ENCODE measurements at regions not wholly inside any gene's neighbourhood (a gene's known extent, or its start where the extent isn't known, plus 50 kb on each side); places are given as distances from the start of the nearest gene placed in this dataset.

DNA sequence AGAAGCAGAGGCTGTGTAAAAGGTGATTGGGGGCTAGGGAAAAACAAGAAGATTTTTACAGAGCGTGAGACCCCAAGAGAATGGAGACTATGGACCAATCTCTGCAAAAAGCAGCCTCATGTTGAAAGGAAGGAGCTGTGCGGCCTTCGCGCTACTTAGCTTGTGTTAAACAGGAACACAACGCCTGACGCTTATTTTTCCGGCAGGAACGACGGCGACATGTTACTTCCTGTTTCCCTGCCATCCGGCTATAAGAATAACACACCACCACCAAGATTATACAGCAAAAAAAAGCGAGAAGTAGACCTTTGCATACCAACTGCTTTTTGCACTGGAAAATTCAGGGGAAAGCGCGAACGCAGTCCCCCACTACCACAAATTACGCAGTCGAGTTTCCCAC is 272.7 kb downstream of the FAM72C start:
- H3K27me3 ChIP-seq (ENCODE audit: insufficient read depth, poor library complexity, severe bottlenecking), result peaks cover 65% of the 10 kb centered on the region
- H3K36me3 ChIP-seq (ENCODE audit: low read depth), result no peaks in the 10 kb centered on the region
- H3K9me3 ChIP-seq (ENCODE audit: severe bottlenecking), result no peaks in the 10 kb centered on the region
- ATAC-seq (ENCODE audit: low read depth), result no peak
- DNase-seq (ENCODE audit: low spot score), result no peak
- H3K27ac ChIP-seq (ENCODE audit: poor library complexity, severe bottlenecking), result no peak overlapping the region
- no peaks in the 10 kb centered on the region for H3K4me1 ChIP-seq (ENCODE audit: insufficient read depth, poor library complexity, severe bottlenecking)
- TF ChIP-seq CTCF (IDR thresholded peaks at IDR 0.05; ENCODE audit: poor library complexity, severe bottlenecking), result no peak
- no peak overlapping the region for H3K4me3 ChIP-seq (ENCODE audit: severe bottlenecking)

DNA sequence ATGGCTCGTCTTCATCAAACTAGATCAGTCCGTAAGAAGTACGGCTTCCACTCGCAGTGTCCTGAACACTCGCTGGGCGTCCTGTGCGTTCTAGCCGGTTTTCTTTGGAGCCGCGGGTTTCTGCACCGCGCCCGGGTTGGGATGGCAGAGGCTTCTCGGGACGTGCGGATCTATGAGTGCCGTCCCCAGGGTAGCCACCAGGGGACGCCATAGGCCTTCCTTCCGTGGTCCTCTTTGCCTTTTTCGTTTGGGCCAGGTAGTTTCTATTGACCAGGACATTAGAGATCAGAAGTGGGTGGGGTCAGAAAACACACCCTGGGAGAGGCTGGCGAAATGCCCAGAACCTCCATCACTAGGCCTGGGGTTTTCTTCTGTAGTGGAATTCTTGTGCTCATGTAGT is 273.8 kb downstream of the FAM72C start:
- Histone ChIP-seq H3K4me3 (ENCODE audit: severe bottlenecking) (no peak overlapping the region), H3K27me3 (ENCODE audit: insufficient read depth, poor library complexity, severe bottlenecking) (peaks cover 76% of the 10 kb centered on the region), H3K4me1 (ENCODE audit: insufficient read depth, poor library complexity, severe bottlenecking) (no peaks in the 10 kb centered on the region), H3K27ac (ENCODE audit: poor library complexity, severe bottlenecking) (no peak overlapping the region), H3K9me3 (ENCODE audit: severe bottlenecking) (no peaks in the 10 kb centered on the region), H3K36me3 (ENCODE audit: low read depth) (no peaks in the 10 kb centered on the region)
- TF ChIP-seq CTCF (IDR thresholded peaks at IDR 0.05; ENCODE audit: poor library complexity, severe bottlenecking), result peak; percentile 44
- ATAC-seq (ENCODE audit: low read depth) (no peak), DNase-seq (ENCODE audit: low spot score) (no peak)

DNA sequence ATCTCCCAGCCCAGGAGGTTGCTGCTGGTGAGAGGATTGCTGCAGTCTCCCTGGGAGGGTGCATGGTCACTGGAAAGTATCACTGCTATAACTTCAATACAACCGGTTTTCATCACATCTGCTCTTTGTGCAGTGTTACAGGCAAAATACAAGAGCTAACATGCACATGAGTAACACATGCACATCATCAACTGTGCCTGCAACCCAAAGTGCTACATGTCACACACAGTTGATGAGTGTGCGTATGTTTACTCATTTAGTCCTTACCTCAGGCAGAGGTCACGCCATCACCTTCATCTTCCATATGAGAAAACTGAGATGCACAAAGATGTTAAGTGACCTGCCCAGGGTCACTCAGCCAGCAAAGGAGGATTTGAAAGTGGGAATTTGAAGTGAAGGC is 277.7 kb downstream of the FAM72C start:
- DNase-seq (ENCODE audit: low spot score), result no peak
- Histone ChIP-seq H3K36me3 (ENCODE audit: low read depth) (no peaks in the 10 kb centered on the region), H3K9me3 (ENCODE audit: severe bottlenecking) (no peaks in the 10 kb centered on the region), H3K4me1 (ENCODE audit: insufficient read depth, poor library complexity, severe bottlenecking) (no peaks in the 10 kb centered on the region), H3K27me3 (ENCODE audit: insufficient read depth, poor library complexity, severe bottlenecking) (peaks cover 89% of the 10 kb centered on the region), H3K27ac (ENCODE audit: poor library complexity, severe bottlenecking) (no peak overlapping the region), H3K4me3 (ENCODE audit: severe bottlenecking) (no peak overlapping the region)
- TF ChIP-seq CTCF (IDR thresholded peaks at IDR 0.05; ENCODE audit: poor library complexity, severe bottlenecking), result no peak
- ATAC-seq (ENCODE audit: low read depth), result no peak

DNA sequence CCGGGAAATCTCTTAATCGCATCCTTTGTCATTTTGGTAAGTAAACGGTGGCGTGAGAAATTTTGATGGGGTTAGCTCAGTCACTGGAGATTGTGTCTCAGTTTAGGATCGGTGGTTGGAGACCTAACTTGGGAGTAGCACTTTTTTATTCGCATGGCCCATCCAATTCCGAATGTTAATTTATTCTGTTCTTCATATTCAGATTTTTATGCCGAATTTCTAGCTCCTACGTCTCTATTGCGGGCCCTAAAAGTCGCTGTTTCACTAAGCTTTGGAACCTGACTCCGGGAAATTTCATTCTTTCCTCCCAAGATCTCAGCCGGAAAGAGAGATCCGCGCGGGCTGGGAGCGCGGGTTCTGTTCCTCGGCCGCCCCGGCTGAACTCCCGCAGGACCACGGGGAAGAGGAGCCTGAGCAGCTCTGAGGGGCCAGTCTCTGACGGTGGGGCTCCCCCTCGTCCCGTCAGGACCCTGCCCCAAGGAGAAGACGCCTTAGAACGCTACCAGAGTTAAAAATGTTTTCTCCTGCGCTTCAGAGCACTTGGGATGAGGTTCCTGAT is 279.7 kb downstream of the FAM72C start:
- DNase-seq (ENCODE audit: low spot score) (no peak), ATAC-seq (ENCODE audit: low read depth) (no peak)
- TF ChIP-seq CTCF (IDR thresholded peaks at IDR 0.05; ENCODE audit: poor library complexity, severe bottlenecking), result no peak
- no peaks in the 10 kb centered on the region for H3K4me1 ChIP-seq (ENCODE audit: insufficient read depth, poor library complexity, severe bottlenecking)
- no peak overlapping the region for H3K27ac ChIP-seq (ENCODE audit: poor library complexity, severe bottlenecking)
- H3K4me3 ChIP-seq (ENCODE audit: severe bottlenecking), result no peak overlapping the region
- peaks cover 79% of the 10 kb centered on the region for H3K27me3 ChIP-seq (ENCODE audit: insufficient read depth, poor library complexity, severe bottlenecking)
- no peaks in the 10 kb centered on the region for H3K36me3 ChIP-seq (ENCODE audit: low read depth)
- H3K9me3 ChIP-seq (ENCODE audit: severe bottlenecking), result no peaks in the 10 kb centered on the region

GRCh38 chr1:143691400-143691891 is 280.3 kb downstream of the FAM72C start:
- Histone ChIP-seq H3K27me3 (ENCODE audit: insufficient read depth, poor library complexity, severe bottlenecking) (peaks cover 73% of the 10 kb centered on the region), H3K27ac (ENCODE audit: poor library complexity, severe bottlenecking) (no peak overlapping the region), H3K4me3 (ENCODE audit: severe bottlenecking) (no peak overlapping the region), H3K36me3 (ENCODE audit: low read depth) (no peaks in the 10 kb centered on the region), H3K4me1 (ENCODE audit: insufficient read depth, poor library complexity, severe bottlenecking) (no peaks in the 10 kb centered on the region), H3K9me3 (ENCODE audit: severe bottlenecking) (no peaks in the 10 kb centered on the region)
- DNase-seq (ENCODE audit: low spot score) (no peak), ATAC-seq (ENCODE audit: low read depth) (peak; percentile 48; the same call in 2 of the 3 replicates)
- TF ChIP-seq CTCF (IDR thresholded peaks at IDR 0.05; ENCODE audit: poor library complexity, severe bottlenecking), result no peak

Data from RWPE2 (cell line).